ENCODE measurements at regions not wholly inside any gene's neighbourhood (a gene's known extent, or its start where the extent isn't known, plus 50 kb on each side); places are given as distances from the start of the nearest gene placed in this dataset.
"Not testable (repeated sequence)": the region's sequence is repeated elsewhere in the genome, so short reads cannot be mapped to it uniquely, and the experiment has no call there.

- no peak for TF ChIP-seq CAMTA2 (CRISPR knock-in tag; conservative IDR thresholded peaks at IDR 0.05)
- no peak for TF ChIP-seq SMAD3 (CRISPR knock-in tag; conservative IDR thresholded peaks at IDR 0.05)
- no peak for TF ChIP-seq OTX1 (CRISPR knock-in tag; IDR thresholded peaks at IDR 0.05)
- TF ChIP-seq BCOR (IDR thresholded peaks at IDR 0.05): no peak
Observed at GRCh38 chr5:100992354-100992753, 89.3 kb upstream of the ST8SIA4 start (continued).

- intact Hi-C loops (cut with micrococcal nuclease); H2AFZ ChIP-seq (ENCODE audit: low read depth, low read length); ATAC-seq; H3K36me3 ChIP-seq (ENCODE audit: control insufficient read depth, insufficient read depth, low read length); H3K4me1 ChIP-seq (replicated peaks in 1 of 2; ENCODE audit: control insufficient read depth in 2 of 2, insufficient read depth in 2 of 2, low read length in 2 of 2); H3K4me2 ChIP-seq (ENCODE audit: insufficient read depth, low read length); H3K4me3 ChIP-seq; H3K79me2 ChIP-seq (ENCODE audit: control insufficient read depth, insufficient read depth, low read length); H4K20me1 ChIP-seq (replicated peaks; ENCODE audit: control insufficient read depth, insufficient read depth, low read length); CTCF ChIA-PET (ENCODE audit: low intra/inter-chr PET ratio); H3K27ac ChIP-seq (ENCODE audit: extremely low read depth, low read depth, low read length); in situ Hi-C loops (cut with MboI); POLR2A ChIA-PET; H3K9ac ChIP-seq (ENCODE audit: insufficient read depth in 1 of 2, low read depth in 2 of 2, low read length in 2 of 2); H3K9me3 ChIP-seq (replicated peaks; ENCODE audit: control insufficient read depth, insufficient read depth, low read depth, low read length); H3K9me1 ChIP-seq (ENCODE audit: control insufficient read depth, insufficient read depth, low read length); BruUV-seq (replicated peaks); FAIRE-seq; DNase-seq (ENCODE audit: extremely low read depth in 1 of 4, low spot score in 3 of 4); H3K27me3 ChIP-seq (ENCODE audit: control insufficient read depth in 2 of 2, insufficient read depth in 2 of 2, low read length in 2 of 2): not testable (repeated sequence)
- WGBS (ENCODE audit: insufficient coverage, low coverage, missing lambda C conversion rate): 36% methylated on average over 3 of the region's 6 CpGs
Observed at GRCh38 chr5:100983601-100984000, 80.5 kb upstream of the ST8SIA4 start.

GRCh38 chr5:100974082-100974481, 71.0 kb upstream of the ST8SIA4 start:
- POLR2A ChIA-PET: no interaction called here
- H3K36me3 ChIP-seq (ENCODE audit: control insufficient read depth, insufficient read depth, low read length): no peaks in the 10 kb centered on the region
- H3K4me3 ChIP-seq: no peak overlapping the region
- no peak overlapping the region for H2AFZ ChIP-seq (ENCODE audit: low read depth, low read length)
- in situ Hi-C loops (cut with MboI): no loop called here
- CTCF ChIA-PET (ENCODE audit: low intra/inter-chr PET ratio): no interaction called here
- no peaks in the 10 kb centered on the region for H3K9me1 ChIP-seq (ENCODE audit: control insufficient read depth, insufficient read depth, low read length)
- no TSS peak for BruUV-seq (replicated peaks)
- intact Hi-C loops (cut with micrococcal nuclease): no loop called here
- WGBS (ENCODE audit: insufficient coverage, low coverage, missing lambda C conversion rate): 8% methylated on average over 3 of the region's 3 CpGs
- H3K27ac ChIP-seq (ENCODE audit: extremely low read depth, low read depth, low read length): no peak overlapping the region
- ATAC-seq (no peak), FAIRE-seq (no peak), DNase-seq (ENCODE audit: extremely low read depth in 1 of 4, low spot score in 3 of 4) (no peak)
- H3K9me3 ChIP-seq (replicated peaks; ENCODE audit: control insufficient read depth, insufficient read depth, low read depth, low read length): no peaks in the 10 kb centered on the region
- H3K4me2 ChIP-seq (ENCODE audit: insufficient read depth, low read length): no peak overlapping the region
- H4K20me1 ChIP-seq (replicated peaks; ENCODE audit: control insufficient read depth, insufficient read depth, low read length): no peaks in the 10 kb centered on the region
- no peaks in the 10 kb centered on the region for H3K79me2 ChIP-seq (ENCODE audit: control insufficient read depth, insufficient read depth, low read length)
- no peaks in the 10 kb centered on the region for H3K27me3 ChIP-seq (ENCODE audit: control insufficient read depth in 2 of 2, insufficient read depth in 2 of 2, low read length in 2 of 2)
- no peak for TF ChIP-seq CEBPZ (IDR thresholded peaks at IDR 0.05; ENCODE audit: borderline replicate concordance, low read depth, low read length)
- H3K4me1 ChIP-seq (replicated peaks in 1 of 2; ENCODE audit: control insufficient read depth in 2 of 2, insufficient read depth in 2 of 2, low read length in 2 of 2): no peaks in the 10 kb centered on the region
- no peak overlapping the region for H3K9ac ChIP-seq (ENCODE audit: insufficient read depth in 1 of 2, low read depth in 2 of 2, low read length in 2 of 2)

Measured in K562 (cell line).